Keratinocyte (primary cell): ENCODE measurements at regions not wholly inside any gene's neighbourhood (a gene's known extent, or its start where the extent isn't known, plus 50 kb on each side); places are given as distances from the start of the nearest gene placed in this dataset.

Experiments
- DNase-seq: peaks from one replicate; pipeline ENCODE4 v3.0.0-alpha.2; 2011; ENCODE audit warnings: low read depth, missing footprints, low spot score
- FAIRE-seq: peaks from 2 replicates; lab custom pipeline; 2011; peaks lifted over from hg19 to GRCh38; lab: Jason Lieb, UNC
- H2AFZ ChIP-seq: 2 replicates; pipeline ENCODE4 v1.6.0; 2012; ENCODE audit warnings: low read length, control low read depth, inconsistent platforms; ENCODE audit not compliant: control insufficient read depth
- H3K27ac ChIP-seq: 2 replicates; pipeline ENCODE4 v1.5.1; 2011; ENCODE audit warnings: low read length; ENCODE audit not compliant: control insufficient read depth, insufficient read depth
- H3K27me3 ChIP-seq: 3 replicates; pipeline ENCODE4 v1.6.0; 2011; ENCODE audit warnings: low read length; ENCODE audit not compliant: control insufficient read depth, insufficient read depth; ENCODE audit errors: extremely low read depth
- H3K36me3 ChIP-seq, 2 experiments: 2 replicates in 1 of 2; 3 replicates in 1 of 2; pipeline ENCODE4 v1.5.1; 2011; ENCODE audit warnings: low read length in 2 of 2, mild to moderate bottlenecking in 1 of 2; ENCODE audit not compliant: control insufficient read depth in 2 of 2, insufficient read depth in 2 of 2; ENCODE audit errors: extremely low read depth in 1 of 2
- H3K4me1 ChIP-seq: 3 replicates; pipeline ENCODE4 v1.5.1; 2011; ENCODE audit warnings: low read length; ENCODE audit not compliant: control insufficient read depth, insufficient read depth; ENCODE audit errors: extremely low read depth
- H3K4me2 ChIP-seq: 3 replicates; pipeline ENCODE4 v1.6.0; 2011; ENCODE audit warnings: low read depth, low read length; ENCODE audit not compliant: control insufficient read depth, insufficient read depth; ENCODE audit errors: extremely low read depth
- H3K4me3 ChIP-seq, 3 experiments: fragments of 200-600 bp in 1 of 3; sonication (generic) in 1 of 3; 2 replicates in 2 of 3; 3 replicates in 1 of 3; pipeline ENCODE4 v1.5.1; 2011 to 2016; ENCODE audit warnings: low read length in 3 of 3, mild to moderate bottlenecking in 3 of 3, control low read depth in 2 of 3, inconsistent platforms in 1 of 3, low read depth in 1 of 3, mixed read lengths in 1 of 3, mixed run types in 1 of 3, moderate library complexity in 1 of 3; ENCODE audit not compliant: control insufficient read depth in 2 of 3, insufficient read depth in 2 of 3; ENCODE audit errors: extremely low read depth in 1 of 3
- H3K79me2 ChIP-seq: 2 replicates; pipeline ENCODE4 v1.6.0; 2012; ENCODE audit warnings: low read length; ENCODE audit not compliant: control insufficient read depth, insufficient read depth
- H3K9ac ChIP-seq: 3 replicates; pipeline ENCODE4 v1.6.0; 2011; ENCODE audit warnings: low read length; ENCODE audit not compliant: control insufficient read depth, insufficient read depth; ENCODE audit errors: extremely low read depth
- H3K9me1 ChIP-seq: 3 replicates; pipeline ENCODE4 v1.6.0; 2011; ENCODE audit warnings: low read length; ENCODE audit not compliant: control insufficient read depth, insufficient read depth; ENCODE audit errors: extremely low read depth
- H3K9me3 ChIP-seq: 2 replicates; pipeline ENCODE4 v1.5.1; 2012; ENCODE audit warnings: low read depth, low read length; ENCODE audit not compliant: control insufficient read depth
- H4K20me1 ChIP-seq: 3 replicates; pipeline ENCODE4 v1.6.0; 2011; ENCODE audit warnings: low read length; ENCODE audit not compliant: control insufficient read depth, insufficient read depth; ENCODE audit errors: extremely low read depth
- CTCF ChIP-seq, 3 experiments: IDR thresholded peaks in 1 of 3; conservative IDR thresholded peaks in 1 of 3; optimal IDR thresholded peaks in 1 of 3; 2 replicates in 2 of 3; 3 replicates in 1 of 3; pipeline versions ENCODE3 to v1.5.1; 2011; ENCODE audit warnings: low read length in 3 of 3, mild to moderate bottlenecking in 3 of 3, moderate library complexity in 2 of 3, control low read depth in 1 of 3, inconsistent platforms in 1 of 3; ENCODE audit not compliant: insufficient read depth in 2 of 3; ENCODE audit errors: extremely low read depth in 1 of 3
- EZH2 ChIP-seq: IDR thresholded peaks from one replicate; pipeline ENCODE4 v1.6.1; 2012; ENCODE audit warnings: inconsistent platforms, mild to moderate bottlenecking, low read length, moderate library complexity
- dilution Hi-C: fragments of 300-500 bp; cut with MboI; formaldehyde crosslinking; loops from one replicate; pipeline ENCODE4 v1.7.0; 2020; ENCODE audit warnings: low sequenced_read_pairs; ENCODE audit not compliant: extremely low pct_ligation_motif_present

- H3K9me3 ChIP-seq: no peaks in the 10 kb centered on the region
- H4K20me1 ChIP-seq: no peaks in the 10 kb centered on the region
- H3K27ac ChIP-seq: no peak overlapping the region
- no peak for FAIRE-seq
- H3K9ac ChIP-seq: no peak overlapping the region
- no peak overlapping the region for H2AFZ ChIP-seq
- H3K27me3 ChIP-seq: no peaks in the 10 kb centered on the region
- H3K9me1 ChIP-seq: no peaks in the 10 kb centered on the region
- H3K4me1 ChIP-seq: no peaks in the 10 kb centered on the region
- H3K4me2 ChIP-seq: no peak overlapping the region
- H3K79me2 ChIP-seq: no peaks in the 10 kb centered on the region
- TF ChIP-seq EZH2: no peak
- TF ChIP-seq CTCF (optimal IDR thresholded peaks at IDR 0.05 in 1 of 3, IDR thresholded peaks at IDR 0.05 in 1 of 3, conservative IDR thresholded peaks at IDR 0.05 in 1 of 3; ENCODE audit: extremely low read depth in 1 of 3, insufficient read depth in 2 of 3, low read length in 3 of 3): no peak
- H3K4me3 ChIP-seq: no peak overlapping the region
- dilution Hi-C loops: no loop called here
- H3K36me3 ChIP-seq: no peaks in the 10 kb centered on the region
- no peak for DNase-seq
Observed at GRCh38 chr1:245003246-245003645, 138.9 kb upstream of the HNRNPU start.

- no peak for DNase-seq
- H3K4me1 ChIP-seq: no peaks in the 10 kb centered on the region
- H3K9ac ChIP-seq: no peak overlapping the region
- H3K9me3 ChIP-seq: no peaks in the 10 kb centered on the region
- no peak overlapping the region for H3K4me3 ChIP-seq
- no peaks in the 10 kb centered on the region for H3K79me2 ChIP-seq
- no peak for FAIRE-seq
- no peaks in the 10 kb centered on the region for H3K27me3 ChIP-seq
- H3K27ac ChIP-seq: no peak overlapping the region
- dilution Hi-C loops: no loop called here
- H2AFZ ChIP-seq: no peak overlapping the region
- no peaks in the 10 kb centered on the region for H3K36me3 ChIP-seq
- H3K4me2 ChIP-seq: no peak overlapping the region
- no peaks in the 10 kb centered on the region for H3K9me1 ChIP-seq
- TF ChIP-seq CTCF (optimal IDR thresholded peaks at IDR 0.05 in 1 of 3, IDR thresholded peaks at IDR 0.05 in 1 of 3, conservative IDR thresholded peaks at IDR 0.05 in 1 of 3; ENCODE audit: extremely low read depth in 1 of 3, insufficient read depth in 2 of 3, low read length in 3 of 3) (no peak), EZH2 (no peak)
- no peaks in the 10 kb centered on the region for H4K20me1 ChIP-seq
Observed at GRCh38 chr1:245001252-245001651, 136.9 kb upstream of the HNRNPU start.
